GM10248 (cell line): ENCODE measurements at regions not wholly inside any gene's neighbourhood (a gene's known extent, or its start where the extent isn't known, plus 50 kb on each side); places are given as distances from the start of the nearest gene placed in this dataset.
"Not testable (repeated sequence)": the region's sequence is repeated elsewhere in the genome, so short reads cannot be mapped to it uniquely, and the experiment has no call there.

Experiments
- CTCF ChIA-PET: fragments of 300-600 bp; sonication (Branson Sonifier 250); formaldehyde crosslinking; extraction: SDS; loops from one replicate; lab custom pipeline; 2021; ENCODE audit warnings: antibody characterized with exemption; lab: Yijun Ruan, JAX
- POLR2A ChIA-PET: fragments of 350-650 bp; sonication (Branson Sonifier 250); formaldehyde crosslinking; extraction: SDS; loops from one replicate; lab custom pipeline; 2020; ENCODE audit warnings: antibody characterized with exemption; lab: Yijun Ruan, JAX
- DNase-seq: peaks from one replicate; pipeline ENCODE4 v3.0.0; 2012; ENCODE audit errors: extremely low spot score
- TF ChIP-seq, protein P1 (sequence below): IDR thresholded peaks from 2 replicates; pipeline ENCODE4 v1.5.1; 2012; ENCODE audit warnings: mild to moderate bottlenecking, low read depth; ENCODE audit errors: extremely low read depth, missing control alignments, control extremely low read depth

DNA sequence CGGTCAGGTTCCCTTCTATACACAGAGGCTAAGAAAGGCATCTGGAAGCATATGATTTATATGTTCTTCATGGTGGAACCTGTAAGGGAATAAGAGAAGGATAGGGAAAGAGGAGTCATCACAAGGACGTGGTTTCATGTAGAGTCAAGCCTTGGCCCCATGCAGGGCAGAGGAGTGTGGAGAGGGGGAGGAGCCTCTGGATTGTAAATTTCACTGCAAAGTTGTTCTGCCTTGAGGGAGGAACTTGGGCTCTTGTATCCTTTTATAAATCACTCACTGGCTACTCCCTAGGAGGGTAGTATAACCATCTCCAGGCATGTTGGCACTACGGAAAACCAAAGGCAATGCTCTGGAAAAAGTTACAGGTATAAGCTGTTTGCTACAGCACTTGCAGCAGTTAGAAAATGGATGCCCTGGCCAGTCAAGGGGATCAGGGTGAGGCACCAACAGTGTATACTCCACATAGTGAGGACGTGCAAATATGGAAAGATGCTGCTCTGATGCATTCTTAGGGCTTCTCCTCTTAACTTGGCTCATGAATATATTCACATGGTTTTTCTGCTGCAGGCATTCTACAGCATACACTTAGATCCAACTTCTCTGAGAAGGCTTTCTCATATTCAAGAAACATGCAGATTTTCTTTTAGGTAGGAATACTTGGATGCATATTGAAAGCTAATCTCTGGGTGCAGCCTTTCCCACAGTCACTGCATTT lies 60.3 kb upstream of the ZNF81 start:
- CTCF ChIA-PET = no interaction called here
- POLR2A ChIA-PET = no interaction called here
- TF ChIP-seq, protein P1, sequence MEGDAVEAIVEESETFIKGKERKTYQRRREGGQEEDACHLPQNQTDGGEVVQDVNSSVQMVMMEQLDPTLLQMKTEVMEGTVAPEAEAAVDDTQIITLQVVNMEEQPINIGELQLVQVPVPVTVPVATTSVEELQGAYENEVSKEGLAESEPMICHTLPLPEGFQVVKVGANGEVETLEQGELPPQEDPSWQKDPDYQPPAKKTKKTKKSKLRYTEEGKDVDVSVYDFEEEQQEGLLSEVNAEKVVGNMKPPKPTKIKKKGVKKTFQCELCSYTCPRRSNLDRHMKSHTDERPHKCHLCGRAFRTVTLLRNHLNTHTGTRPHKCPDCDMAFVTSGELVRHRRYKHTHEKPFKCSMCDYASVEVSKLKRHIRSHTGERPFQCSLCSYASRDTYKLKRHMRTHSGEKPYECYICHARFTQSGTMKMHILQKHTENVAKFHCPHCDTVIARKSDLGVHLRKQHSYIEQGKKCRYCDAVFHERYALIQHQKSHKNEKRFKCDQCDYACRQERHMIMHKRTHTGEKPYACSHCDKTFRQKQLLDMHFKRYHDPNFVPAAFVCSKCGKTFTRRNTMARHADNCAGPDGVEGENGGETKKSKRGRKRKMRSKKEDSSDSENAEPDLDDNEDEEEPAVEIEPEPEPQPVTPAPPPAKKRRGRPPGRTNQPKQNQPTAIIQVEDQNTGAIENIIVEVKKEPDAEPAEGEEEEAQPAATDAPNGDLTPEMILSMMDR = no peak
- DNase-seq = no peak

- no peak for DNase-seq
- TF ChIP-seq, protein P1 = no peak
- POLR2A ChIA-PET = no interaction called here
- CTCF ChIA-PET = no interaction called here
These were observed 63.9 kb upstream of the ZNF81 start for GRCh38 chrX:47772764-47773163.

DNA sequence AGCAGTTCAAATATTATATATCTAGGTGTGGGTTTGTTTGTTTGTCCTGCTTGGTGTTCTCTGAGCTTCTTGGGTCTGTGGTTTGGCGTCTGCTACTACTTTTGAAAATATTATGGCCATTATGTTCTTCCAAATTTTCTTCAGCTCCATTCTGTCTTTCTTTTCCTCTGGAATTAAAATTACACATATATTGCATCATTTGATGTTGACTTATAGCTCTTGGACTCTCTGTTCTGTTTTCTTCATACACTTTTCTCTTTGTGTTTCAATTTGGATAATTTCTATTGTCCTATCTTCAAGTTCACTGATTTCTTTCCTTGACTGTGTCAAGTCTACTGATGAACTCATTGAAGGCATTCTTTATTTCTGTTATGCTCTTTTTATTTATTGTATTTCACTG lies 65.2 kb upstream of the ZNF81 start:
- TF ChIP-seq, protein P1 = no peak
- DNase-seq = no peak
- CTCF ChIA-PET = no interaction called here
- POLR2A ChIA-PET = no interaction called here

GRCh38 chrX:47762826-47763225 lies 73.9 kb upstream of the ZNF81 start:
- CTCF ChIA-PET, POLR2A ChIA-PET: not testable (repeated sequence)

GRCh38 chrX:47752685-47753084 lies 84.0 kb upstream of the ZNF81 start:
- CTCF ChIA-PET = no interaction called here
- POLR2A ChIA-PET = no interaction called here
- TF ChIP-seq, protein P1 = no peak
- no peak for DNase-seq

More at GRCh38 chrX:47762826-47763225, 73.9 kb upstream of the ZNF81 start:
- DNase-seq = not testable (repeated sequence)

GRCh38 chrX:47751670-47752069 lies 85.0 kb upstream of the ZNF81 start:
- TF ChIP-seq, protein P1 = peak; percentile 40
- CTCF ChIA-PET = interaction anchor here (1.0 to 1.2 kb wide), 3 partner anchors 96 to 225 kb away, joined by 3 to 4 read pairs (median 3); no protein-coding TSS in a partner anchor
- DNase-seq = no peak
- POLR2A ChIA-PET = no interaction called here

DNA sequence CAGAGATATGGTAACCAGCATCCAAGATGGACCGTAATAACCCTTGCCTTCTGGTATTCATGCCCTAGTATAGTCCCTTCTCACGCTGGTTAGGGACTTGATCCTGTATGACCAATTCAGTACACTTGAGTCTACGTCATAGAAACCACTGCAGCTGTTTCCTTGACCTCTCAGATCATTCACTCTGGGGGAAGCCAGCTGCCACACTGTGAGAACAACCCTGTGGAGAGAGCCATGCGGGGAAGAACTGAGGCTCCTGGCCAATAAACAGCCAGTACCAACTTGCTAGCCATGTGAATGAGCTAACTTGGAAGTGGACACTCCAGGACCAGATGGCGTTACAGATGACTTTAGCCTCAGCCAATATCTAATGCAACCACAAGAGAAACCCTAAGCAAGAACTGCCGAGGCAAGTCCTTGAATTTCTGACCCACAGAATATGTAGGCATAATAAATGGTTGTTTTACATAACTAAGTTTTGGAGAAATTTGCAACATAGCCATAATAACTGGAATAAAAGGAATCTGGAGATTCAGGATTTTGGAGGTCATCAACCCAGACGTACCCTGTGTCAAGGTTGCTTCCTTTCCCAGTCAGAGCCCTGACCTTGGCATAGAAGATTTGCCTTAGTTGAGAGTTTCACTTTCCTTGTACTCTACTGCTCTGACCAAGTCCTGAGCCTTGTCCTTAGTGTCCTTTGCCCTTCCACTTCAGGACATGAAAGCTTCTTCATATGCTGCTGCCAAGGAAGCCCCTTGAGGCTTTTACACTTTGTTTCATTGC lies 87.3 kb upstream of the ZNF81 start:
- TF ChIP-seq, protein P1 = no peak
- no peak for DNase-seq
- CTCF ChIA-PET = no interaction called here
- POLR2A ChIA-PET = no interaction called here
